Esophagus squamous epithelium (tissue), 4 donors: ENCODE measurements at regions not wholly inside any gene's neighbourhood (a gene's known extent, or its start where the extent isn't known, plus 50 kb on each side); places are given as distances from the start of the nearest gene placed in this dataset.

Experiments used
- CTCF ChIP-seq, 6 experiments: fragments of 450-650 bp in 4 of 6; fragments of 200-600 bp in 2 of 6; sonication (generic) in 2 of 6; IDR thresholded peaks; one replicate each; pipeline ENCODE4 v1.5.1; 2016 to 2019; ENCODE audit warnings: antibody characterized with exemption in 6 of 6, mild to moderate bottlenecking in 4 of 6, moderate library complexity in 4 of 6
- POLR2A ChIP-seq, 4 donors: fragments of 450-650 bp; IDR thresholded peaks; one replicate each; pipeline ENCODE4 v1.6.1; 2017; ENCODE audit warnings: antibody characterized with exemption in 4 of 4, mild to moderate bottlenecking in 4 of 4, moderate library complexity in 3 of 4

- TF ChIP-seq POLR2A (IDR thresholded peaks at IDR 0.05) (no peak), CTCF (IDR thresholded peaks at IDR 0.05) (no peak)
Measured at GRCh38 chr11:29208117-29208516, 808.7 kb downstream of the KCNA4 start.
